ENCODE measurements at regions not wholly inside any gene's neighbourhood (a gene's known extent, or its start where the extent isn't known, plus 50 kb on each side); places are given as distances from the start of the nearest gene placed in this dataset.

DNA sequence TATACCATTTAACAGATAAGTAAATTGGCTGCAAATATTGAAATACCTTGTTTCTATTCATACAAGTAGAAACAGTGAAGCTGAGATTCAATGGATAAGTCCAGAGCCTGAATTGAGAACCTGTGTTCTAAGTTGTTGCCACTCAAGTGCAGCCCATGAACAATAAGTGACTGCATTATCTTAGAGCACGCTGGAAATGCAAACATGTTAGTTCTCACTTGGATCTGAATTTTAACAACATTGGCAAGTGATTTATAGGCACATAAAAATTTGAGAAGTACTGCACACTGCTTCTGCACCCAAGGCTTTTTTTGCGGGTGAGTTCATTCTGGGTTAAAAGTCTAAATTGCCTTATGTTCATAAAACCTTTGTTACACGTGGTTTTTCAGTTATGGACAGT is 484.3 kb downstream of the NAV3 start:
- Mint-ChIP-seq H3K4me1 (ENCODE audit: low read depth) (no peaks in the 10 kb centered on the region), H3K36me3 (ENCODE audit: low read depth) (no peaks in the 10 kb centered on the region), H3K27me3 (ENCODE audit: low read depth) (no peaks in the 10 kb centered on the region), H3K27ac (no peak overlapping the region), H3K4me3 (no peak overlapping the region), H3K9me3 (ENCODE audit: insufficient read depth) (peaks cover 9% of the 10 kb centered on the region)
- CTCF ChIA-PET, result no interaction called here
- ATAC-seq (no peak), DNase-seq (no peak)
- POLR2A ChIA-PET, result no interaction called here

DNA sequence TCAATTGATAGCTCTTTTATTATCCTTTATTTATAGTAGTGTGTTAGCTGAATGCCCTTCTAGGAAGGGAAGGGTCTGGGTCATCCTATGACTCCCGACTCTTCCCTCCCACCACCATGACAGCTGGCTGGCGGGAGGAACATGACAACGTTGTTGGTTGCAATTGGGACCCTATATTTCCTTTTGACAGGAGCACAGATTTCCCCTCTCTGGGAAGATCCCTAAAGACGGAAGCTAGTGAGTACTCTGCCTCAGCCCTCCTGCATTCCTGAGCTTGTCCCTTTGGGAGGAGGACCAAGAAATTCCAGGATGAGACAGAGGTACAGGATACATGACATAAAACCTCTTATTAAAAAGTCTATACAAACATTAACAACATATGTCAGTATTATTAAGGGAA is 485.4 kb downstream of the NAV3 start:
- H3K27ac Mint-ChIP-seq, result no peak overlapping the region
- no peak for ATAC-seq
- H3K4me3 Mint-ChIP-seq, result no peak overlapping the region

DNA sequence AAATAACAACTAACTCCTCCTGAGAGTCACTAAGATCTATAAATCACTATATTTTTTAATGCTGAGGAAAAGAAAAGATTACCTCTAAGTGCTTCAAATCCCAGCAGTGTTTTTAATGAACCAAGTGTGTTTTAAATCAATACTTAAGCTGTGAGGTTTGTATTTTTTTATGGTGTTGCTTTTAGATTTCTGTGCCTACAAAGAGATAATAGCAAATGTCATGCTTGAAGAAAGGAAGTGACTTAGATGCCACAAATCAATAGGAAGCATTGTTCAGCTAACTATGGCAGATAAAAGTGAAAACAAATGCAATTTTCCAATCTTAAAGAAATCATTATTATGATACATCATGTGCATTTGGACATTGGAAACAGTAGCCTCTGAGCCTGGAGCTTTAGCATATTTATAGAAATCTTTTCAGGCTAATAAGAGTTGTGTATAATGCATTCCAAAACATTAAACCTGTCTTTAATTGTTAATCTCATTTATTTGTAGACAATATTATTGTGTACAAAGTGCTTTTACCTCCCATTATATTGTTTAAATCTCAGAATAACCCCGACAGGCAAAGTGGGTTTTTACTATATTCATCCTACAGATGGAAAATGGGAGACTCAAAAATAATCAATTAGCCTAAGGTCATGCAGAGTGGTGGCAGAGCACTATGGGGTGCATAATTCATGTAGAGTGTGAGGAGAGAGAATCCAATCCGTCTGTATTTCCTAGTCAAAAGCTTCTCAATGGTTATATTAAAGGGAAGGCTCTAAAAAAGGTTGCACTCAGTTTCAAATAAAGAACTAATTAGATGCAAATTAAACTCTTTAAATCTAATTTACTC is 486.2 kb downstream of the NAV3 start:
- POLR2A ChIA-PET, result no interaction called here
- Mint-ChIP-seq H3K4me1 (ENCODE audit: low read depth) (no peaks in the 10 kb centered on the region), H3K4me3 (no peak overlapping the region), H3K27me3 (ENCODE audit: low read depth) (no peaks in the 10 kb centered on the region), H3K9me3 (ENCODE audit: insufficient read depth) (peaks cover 7% of the 10 kb centered on the region), H3K27ac (no peak overlapping the region), H3K36me3 (ENCODE audit: low read depth) (no peaks in the 10 kb centered on the region)
- DNase-seq, result no peak
- CTCF ChIA-PET, result no interaction called here
- no peak for ATAC-seq

More for the DNA sequence above, 485.4 kb downstream of the NAV3 start:
- no peaks in the 10 kb centered on the region for H3K4me1 Mint-ChIP-seq (ENCODE audit: low read depth)
- DNase-seq, result no peak
- no peaks in the 10 kb centered on the region for H3K27me3 Mint-ChIP-seq (ENCODE audit: low read depth)
- ChIA-PET CTCF (no interaction called here), POLR2A (no interaction called here)
- peaks cover 9% of the 10 kb centered on the region for H3K9me3 Mint-ChIP-seq (ENCODE audit: insufficient read depth)
- no peaks in the 10 kb centered on the region for H3K36me3 Mint-ChIP-seq (ENCODE audit: low read depth)

DNA sequence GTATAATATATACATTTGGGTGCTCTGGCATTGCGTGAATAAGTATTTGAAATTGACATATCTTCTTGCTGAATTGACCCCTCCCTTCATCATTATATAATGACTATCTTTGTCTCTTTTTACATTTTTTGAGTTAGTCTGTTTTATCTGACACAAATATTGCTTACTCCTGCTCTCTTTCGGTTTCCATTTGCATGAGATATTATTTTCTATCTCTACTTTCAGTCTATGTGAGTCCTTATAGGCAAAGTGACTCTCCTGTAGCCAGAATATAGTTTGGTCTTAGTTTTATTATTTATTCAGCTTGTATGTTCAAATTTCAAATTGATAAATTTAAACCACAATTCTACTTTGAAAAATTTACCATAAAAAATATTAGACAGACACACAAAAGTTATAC is 491.0 kb downstream of the NAV3 start:
- Mint-ChIP-seq H3K4me1 (ENCODE audit: low read depth) (no peaks in the 10 kb centered on the region), H3K27ac (no peak overlapping the region), H3K4me3 (no peak overlapping the region), H3K27me3 (ENCODE audit: low read depth) (no peaks in the 10 kb centered on the region), H3K9me3 (ENCODE audit: insufficient read depth) (peaks cover 3% of the 10 kb centered on the region), H3K36me3 (ENCODE audit: low read depth) (no peaks in the 10 kb centered on the region)
- ChIA-PET POLR2A (no interaction called here), CTCF (no interaction called here)
- DNase-seq, result no peak
- ATAC-seq, result no peak

DNA sequence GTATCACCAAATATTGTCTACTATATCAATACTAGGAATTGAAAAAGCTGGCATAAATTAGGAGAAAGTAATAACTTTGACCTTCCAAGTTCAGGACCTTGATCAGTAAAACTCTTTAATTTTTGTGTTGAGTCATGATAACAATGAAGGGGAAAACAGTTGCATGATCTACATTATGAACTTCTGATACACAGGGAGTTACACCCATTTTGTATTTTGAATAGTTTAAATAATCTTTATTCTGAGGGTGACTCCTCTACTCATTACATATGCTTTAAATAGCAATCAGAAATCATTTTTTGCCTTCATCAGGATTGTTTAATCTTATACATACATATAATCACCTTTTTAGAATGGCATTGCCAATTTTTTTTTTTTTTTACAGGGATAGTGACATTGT is 492.5 kb downstream of the NAV3 start:
- Mint-ChIP-seq H3K27me3 (ENCODE audit: low read depth) (no peaks in the 10 kb centered on the region), H3K4me3 (no peak overlapping the region), H3K27ac (no peak overlapping the region), H3K4me1 (ENCODE audit: low read depth) (no peaks in the 10 kb centered on the region), H3K9me3 (ENCODE audit: insufficient read depth) (peaks cover 3% of the 10 kb centered on the region), H3K36me3 (ENCODE audit: low read depth) (no peaks in the 10 kb centered on the region)
- no peak for DNase-seq
- ATAC-seq, result no peak
- CTCF ChIA-PET, result no interaction called here
- POLR2A ChIA-PET, result no interaction called here

DNA sequence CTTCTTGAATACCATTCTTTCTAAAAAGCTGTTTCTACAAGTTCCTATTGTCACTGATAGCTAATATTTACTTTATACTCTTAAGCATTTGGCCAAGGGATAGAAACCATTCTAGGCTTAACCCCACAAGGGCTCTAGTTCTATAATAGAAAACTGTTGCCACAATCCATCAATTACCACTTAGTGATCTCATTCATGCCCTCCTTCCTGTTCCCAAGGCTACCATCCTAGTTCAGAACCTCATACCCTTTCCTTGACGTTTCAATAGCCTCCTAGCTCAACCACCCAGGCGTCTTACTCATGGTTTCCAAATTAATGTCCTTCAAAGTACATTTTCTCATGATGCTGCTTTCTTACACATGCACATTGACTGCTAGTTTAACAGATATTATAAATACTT is 493.5 kb downstream of the NAV3 start:
- POLR2A ChIA-PET, result no interaction called here
- no peaks in the 10 kb centered on the region for H3K4me1 Mint-ChIP-seq (ENCODE audit: low read depth)
- H3K27ac Mint-ChIP-seq, result no peak overlapping the region
- no peaks in the 10 kb centered on the region for H3K27me3 Mint-ChIP-seq (ENCODE audit: low read depth)
- peaks cover 3% of the 10 kb centered on the region for H3K9me3 Mint-ChIP-seq (ENCODE audit: insufficient read depth)
- CTCF ChIA-PET, result no interaction called here
- H3K36me3 Mint-ChIP-seq (ENCODE audit: low read depth), result no peaks in the 10 kb centered on the region
- DNase-seq (no peak), ATAC-seq (no peak)
- H3K4me3 Mint-ChIP-seq, result no peak overlapping the region

DNA sequence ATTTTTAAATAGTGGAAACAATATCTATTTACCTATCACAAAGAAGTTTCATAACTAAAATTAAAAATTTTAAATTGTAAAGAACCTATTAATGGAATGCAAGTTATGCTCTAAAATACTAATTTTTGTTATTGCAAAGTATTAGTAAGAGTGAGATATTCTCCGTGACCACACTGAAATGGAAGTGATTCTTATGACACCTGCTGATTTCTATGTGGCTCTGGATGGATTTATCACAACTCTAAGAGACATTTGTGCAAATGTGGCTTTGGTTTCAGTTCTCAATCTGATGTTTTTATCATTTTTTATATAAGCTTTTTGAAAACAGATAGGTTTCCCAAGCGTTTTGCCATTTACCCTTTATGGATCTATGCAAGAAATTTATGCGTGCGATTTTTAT is 497.8 kb downstream of the NAV3 start:
- Mint-ChIP-seq H3K4me1 (ENCODE audit: low read depth) (no peaks in the 10 kb centered on the region), H3K36me3 (ENCODE audit: low read depth) (no peaks in the 10 kb centered on the region), H3K9me3 (ENCODE audit: insufficient read depth) (no peaks in the 10 kb centered on the region)

DNA sequence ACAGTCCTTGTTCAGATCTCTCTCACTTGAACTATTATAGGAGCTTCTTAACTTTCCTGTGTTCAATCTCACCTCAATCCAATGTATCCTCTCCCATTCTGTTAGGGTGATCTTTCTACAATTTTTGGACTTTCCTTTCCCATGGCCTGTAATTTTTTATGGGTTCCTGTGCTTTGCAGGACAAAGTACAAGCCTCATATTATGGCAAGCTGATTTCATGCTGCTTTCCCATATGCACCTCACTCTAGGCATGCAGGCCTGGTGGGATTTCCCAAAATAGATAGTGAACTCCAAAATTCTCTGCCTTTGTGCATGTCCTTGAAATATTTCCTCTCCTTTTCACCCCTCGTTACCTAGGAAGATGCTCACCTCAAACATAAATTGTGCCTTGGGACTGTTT is 499.4 kb downstream of the NAV3 start:
- Mint-ChIP-seq H3K27me3 (ENCODE audit: low read depth) (no peaks in the 10 kb centered on the region), H3K27ac (no peak overlapping the region), H3K9me3 (ENCODE audit: insufficient read depth) (no peaks in the 10 kb centered on the region), H3K4me3 (no peak overlapping the region), H3K4me1 (ENCODE audit: low read depth) (no peaks in the 10 kb centered on the region), H3K36me3 (ENCODE audit: low read depth) (no peaks in the 10 kb centered on the region)
- ATAC-seq (no peak), DNase-seq (no peak)
- CTCF ChIA-PET, result no interaction called here
- POLR2A ChIA-PET, result no interaction called here

More for the DNA sequence above, 497.8 kb downstream of the NAV3 start:
- no peak overlapping the region for H3K27ac Mint-ChIP-seq
- no peak overlapping the region for H3K4me3 Mint-ChIP-seq
- no peaks in the 10 kb centered on the region for H3K27me3 Mint-ChIP-seq (ENCODE audit: low read depth)
- no peak for DNase-seq
- no peak for ATAC-seq
- ChIA-PET CTCF (no interaction called here), POLR2A (no interaction called here)

DNA sequence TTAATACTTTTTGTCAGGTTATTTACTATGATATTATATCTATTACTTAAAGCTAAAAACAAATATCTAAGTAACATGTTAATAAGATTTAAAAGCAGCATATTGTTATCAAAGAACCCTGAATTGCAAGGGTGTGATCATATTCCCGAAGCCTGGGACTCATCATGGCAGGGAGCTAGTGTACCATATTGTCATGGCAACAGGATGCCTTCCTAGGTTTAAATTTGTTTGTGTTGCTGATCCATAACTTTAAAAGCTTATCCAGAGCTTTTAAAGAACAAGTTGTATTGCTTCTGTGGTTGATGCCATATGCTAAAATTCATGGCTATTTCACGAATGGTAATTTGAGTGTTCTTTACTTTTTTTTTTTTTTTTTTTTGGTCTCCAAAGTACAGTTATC is 500.5 kb downstream of the NAV3 start:
- Mint-ChIP-seq H3K27me3 (ENCODE audit: low read depth) (no peaks in the 10 kb centered on the region), H3K27ac (no peak overlapping the region), H3K36me3 (ENCODE audit: low read depth) (no peaks in the 10 kb centered on the region), H3K4me1 (ENCODE audit: low read depth) (no peaks in the 10 kb centered on the region), H3K9me3 (ENCODE audit: insufficient read depth) (no peaks in the 10 kb centered on the region), H3K4me3 (no peak overlapping the region)
- ChIA-PET POLR2A (no interaction called here), CTCF (no interaction called here)
- ATAC-seq, result no peak
- DNase-seq, result no peak

DNA sequence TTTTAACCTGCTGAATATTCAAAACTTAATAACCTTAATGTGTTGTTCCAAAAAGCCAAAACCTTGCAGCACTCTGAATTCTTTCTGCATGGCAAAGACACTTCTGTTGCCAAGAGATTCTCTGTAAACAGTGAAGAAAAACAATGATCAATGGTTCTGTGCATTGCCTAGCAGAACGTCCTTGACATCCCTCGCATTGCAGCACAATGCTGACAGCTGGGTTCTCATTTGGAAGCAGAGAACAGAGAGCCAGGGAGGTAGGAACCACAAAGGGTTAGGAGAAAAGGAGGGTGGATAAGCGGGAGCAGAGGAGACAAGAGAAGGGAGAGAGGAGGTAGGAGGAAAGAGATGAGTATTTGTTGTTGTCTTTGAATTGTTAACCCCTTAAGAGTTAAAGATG is 501.1 kb downstream of the NAV3 start:
- ATAC-seq, result no peak
- H3K36me3 Mint-ChIP-seq (ENCODE audit: low read depth), result no peaks in the 10 kb centered on the region
- no peaks in the 10 kb centered on the region for H3K4me1 Mint-ChIP-seq (ENCODE audit: low read depth)
- no peak for DNase-seq
- no peak overlapping the region for H3K4me3 Mint-ChIP-seq
- no peaks in the 10 kb centered on the region for H3K27me3 Mint-ChIP-seq (ENCODE audit: low read depth)
- CTCF ChIA-PET, result no interaction called here
- no peaks in the 10 kb centered on the region for H3K9me3 Mint-ChIP-seq (ENCODE audit: insufficient read depth)
- H3K27ac Mint-ChIP-seq, result no peak overlapping the region
- POLR2A ChIA-PET, result no interaction called here

DNA sequence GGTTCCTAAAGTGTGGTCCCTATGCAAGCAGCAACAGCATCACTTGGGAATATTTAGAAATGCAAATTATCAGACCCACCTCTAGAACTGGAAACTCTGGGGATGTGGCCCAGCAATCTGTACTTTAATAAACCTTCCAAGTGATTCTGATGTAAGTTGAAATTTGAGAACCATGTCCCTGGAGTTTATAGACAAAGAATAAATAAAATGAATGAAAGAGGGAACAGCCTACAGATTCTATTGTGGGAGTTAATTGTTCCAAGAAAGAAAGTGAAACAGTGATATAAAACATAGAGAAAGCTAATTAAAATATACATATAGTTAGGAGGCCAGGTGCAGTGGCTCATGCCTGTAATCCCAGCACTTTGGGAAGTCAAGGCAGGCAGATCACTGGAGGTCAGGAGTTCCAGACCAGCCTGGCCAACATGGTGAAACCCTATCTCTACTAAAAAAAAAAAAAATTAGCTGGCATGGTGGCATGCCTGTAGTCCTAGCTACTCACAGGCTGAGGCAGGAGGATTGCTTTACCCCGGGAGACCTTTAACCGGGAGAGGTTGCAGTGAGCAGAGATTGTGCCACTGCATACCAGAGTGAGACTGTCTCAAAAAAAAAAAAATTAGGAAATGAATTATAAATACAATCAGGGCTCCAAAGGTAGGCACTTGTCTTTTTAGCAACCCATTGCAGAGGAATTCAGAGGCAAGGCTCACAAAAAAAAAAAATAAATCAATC is 507.5 kb downstream of the NAV3 start:
- no peaks in the 10 kb centered on the region for H3K27me3 Mint-ChIP-seq (ENCODE audit: low read depth)
- no peak overlapping the region for H3K4me3 Mint-ChIP-seq
- no peaks in the 10 kb centered on the region for H3K4me1 Mint-ChIP-seq (ENCODE audit: low read depth)
- H3K36me3 Mint-ChIP-seq (ENCODE audit: low read depth), result no peaks in the 10 kb centered on the region
- H3K27ac Mint-ChIP-seq, result no peak overlapping the region
- DNase-seq, result no peak
- ChIA-PET CTCF (no interaction called here), POLR2A (no interaction called here)
- H3K9me3 Mint-ChIP-seq (ENCODE audit: insufficient read depth), result peaks cover 5% of the 10 kb centered on the region
- no peak for ATAC-seq

DNA sequence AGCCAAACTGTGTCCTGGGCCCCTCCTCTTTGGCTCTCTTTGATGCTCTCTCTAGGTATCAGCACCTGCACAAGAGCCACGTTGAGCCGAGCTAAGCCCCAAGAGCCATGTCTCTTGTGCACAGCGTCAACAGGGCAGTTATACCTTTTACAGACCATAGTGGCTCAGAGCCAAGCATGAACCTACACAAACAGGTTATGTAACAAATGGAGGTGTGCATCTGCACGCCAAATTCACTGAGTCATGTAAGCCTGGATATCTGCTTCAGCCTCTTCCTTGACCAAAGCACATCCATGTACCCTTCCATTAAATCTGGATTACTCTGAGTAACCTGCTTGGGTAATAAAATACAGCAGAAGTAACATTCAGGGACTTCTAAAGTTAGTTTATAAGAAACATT is 509.7 kb downstream of the NAV3 start:
- Mint-ChIP-seq H3K9me3 (ENCODE audit: insufficient read depth) (peaks cover 5% of the 10 kb centered on the region), H3K36me3 (ENCODE audit: low read depth) (no peaks in the 10 kb centered on the region), H3K27me3 (ENCODE audit: low read depth) (no peaks in the 10 kb centered on the region), H3K27ac (no peak overlapping the region), H3K4me1 (ENCODE audit: low read depth) (no peaks in the 10 kb centered on the region), H3K4me3 (no peak overlapping the region)
- ATAC-seq (no peak), DNase-seq (no peak)
- CTCF ChIA-PET, result no interaction called here
- POLR2A ChIA-PET, result no interaction called here

DNA sequence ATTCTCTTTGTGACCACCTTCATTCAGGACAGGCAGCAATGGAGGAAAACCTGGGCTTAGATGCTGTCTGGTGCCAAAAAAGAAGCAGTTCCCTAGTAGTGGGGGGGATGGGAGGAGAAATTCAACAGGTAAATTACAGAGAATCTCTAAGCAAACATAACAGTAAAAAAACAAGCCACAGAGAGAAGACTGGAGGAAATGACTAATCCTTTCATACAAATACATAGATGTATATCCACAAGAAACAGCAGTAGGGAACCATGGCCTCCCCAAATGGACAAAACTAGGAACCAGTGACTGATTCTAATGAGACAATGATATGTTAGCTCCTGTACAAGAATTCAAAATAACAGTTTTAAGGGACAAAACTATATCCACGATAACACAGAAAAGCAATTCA is 513.0 kb downstream of the NAV3 start:
- H3K27ac Mint-ChIP-seq, result no peak overlapping the region
- no peak overlapping the region for H3K4me3 Mint-ChIP-seq
- DNase-seq, result no peak
- H3K27me3 Mint-ChIP-seq (ENCODE audit: low read depth), result no peaks in the 10 kb centered on the region
- ATAC-seq, result no peak
- H3K9me3 Mint-ChIP-seq (ENCODE audit: insufficient read depth), result peaks cover 5% of the 10 kb centered on the region
- H3K36me3 Mint-ChIP-seq (ENCODE audit: low read depth), result no peaks in the 10 kb centered on the region
- ChIA-PET POLR2A (no interaction called here), CTCF (no interaction called here)
- no peaks in the 10 kb centered on the region for H3K4me1 Mint-ChIP-seq (ENCODE audit: low read depth)

All from activated CD8-positive, alpha-beta T cell treated with anti-CD3 and anti-CD28 coated beads, Interleukin-2, amount 10 ng/mL, durations not matched to agents 7 days and 5 days (primary cell).